IMR-90 (cell line): ENCODE measurements at regions not wholly inside any gene's neighbourhood (a gene's known extent, or its start where the extent isn't known, plus 50 kb on each side); places are given as distances from the start of the nearest gene placed in this dataset.
"Not testable (repeated sequence)": the region's sequence is repeated elsewhere in the genome, so short reads cannot be mapped to it uniquely, and the experiment has no call there.

Source experiments
- ATAC-seq: fragments of 200-7000 bp; cut with Tn5 transposase; 2 replicates; pipeline ENCODE4 v1.9.1; 2020; ENCODE audit warnings: low read depth, mild to moderate bottlenecking, moderate library complexity
- BruUV-seq: library from RNA; stranded (reverse); fragments of 400-500 nt; replicated peaks from 2 replicates; lab custom pipeline; 2021; lab: Mats Ljungman, UMichigan
- CTCF ChIA-PET: fragments of 300-600 bp; formaldehyde crosslinking; extraction: SDS; loops from one replicate; lab custom pipeline; 2021; ENCODE audit warnings: antibody characterized with exemption; lab: Yijun Ruan, JAX
- POLR2A ChIA-PET: fragments of 300-600 bp; sonication (Branson Sonifier 250); formaldehyde crosslinking; loops from one replicate; lab custom pipeline; 2022; ENCODE audit warnings: antibody characterized with exemption; ENCODE audit not compliant: unreplicated experiment; lab: Charles Lee
- DNase-seq: peaks from one replicate; pipeline ENCODE4 v3.0.0; 2013
- H2AFZ ChIP-seq: replicated peaks from 2 replicates; pipeline ENCODE3; 2013; ENCODE audit warnings: low read length, mild to moderate bottlenecking; ENCODE audit not compliant: poor library complexity
- H2AK5ac ChIP-seq: 2 replicates; pipeline ENCODE4 v1.6.1; 2013; ENCODE audit warnings: low read depth, low read length, inconsistent platforms
- H2AK9ac ChIP-seq: replicated peaks from 2 replicates; pipeline ENCODE3; 2013; ENCODE audit warnings: mild to moderate bottlenecking, low read depth, low read length, moderate library complexity; ENCODE audit not compliant: poor library complexity
- H2BK120ac ChIP-seq: 2 replicates; pipeline ENCODE4 v1.6.1; 2013; ENCODE audit warnings: low read depth, low read length, inconsistent platforms
- H2BK15ac ChIP-seq: 3 replicates; pipeline ENCODE4 v1.6.1; 2013; ENCODE audit warnings: low read depth, low read length, inconsistent platforms
- H2BK20ac ChIP-seq: 2 replicates; pipeline ENCODE4 v1.6.1; 2013; ENCODE audit warnings: low read depth, mild to moderate bottlenecking, inconsistent platforms, low read length, moderate library complexity
- H2BK5ac ChIP-seq: 2 replicates; pipeline ENCODE4 v1.6.1; 2013; ENCODE audit warnings: mild to moderate bottlenecking, low read depth, low read length, inconsistent platforms; ENCODE audit not compliant: poor library complexity, severe bottlenecking
- H3K14ac ChIP-seq: replicated peaks from 2 replicates; pipeline ENCODE4 v1.6.1; 2013; ENCODE audit warnings: low read depth, low read length, inconsistent platforms
- H3K18ac ChIP-seq: 2 replicates; pipeline ENCODE4 v1.6.1; 2013; ENCODE audit warnings: low read depth, low read length, control low read depth
- H3K23ac ChIP-seq: 2 replicates; pipeline ENCODE4 v1.6.1; 2013; ENCODE audit warnings: low read depth, low read length, inconsistent platforms
- H3K27ac ChIP-seq: 2 replicates; pipeline ENCODE4 v1.5.1; 2013; ENCODE audit warnings: mild to moderate bottlenecking, control low read depth, low read length; ENCODE audit not compliant: insufficient read depth
- H3K27me3 ChIP-seq: 2 replicates; pipeline ENCODE4 v1.6.1; 2013; ENCODE audit warnings: low read length; ENCODE audit not compliant: control insufficient read depth, insufficient read depth
- H3K36me3 ChIP-seq: 2 replicates; pipeline ENCODE4 v1.6.1; 2013; ENCODE audit warnings: low read length, mixed read lengths; ENCODE audit not compliant: control insufficient read depth, insufficient read depth
- H3K4ac ChIP-seq: 2 replicates; pipeline ENCODE4 v1.6.1; 2013; ENCODE audit warnings: low read depth, low read length, inconsistent platforms
- H3K4me1 ChIP-seq: 2 replicates; pipeline ENCODE4 v1.6.1; 2013; ENCODE audit warnings: low read length, mixed read lengths; ENCODE audit not compliant: control insufficient read depth, insufficient read depth
- H3K4me2 ChIP-seq: 2 replicates; pipeline ENCODE4 v1.6.1; 2013; ENCODE audit warnings: low read depth, mild to moderate bottlenecking, control low read depth, low read length, moderate library complexity
- H3K4me3 ChIP-seq: 2 replicates; pipeline ENCODE4 v1.5.1; 2013; ENCODE audit warnings: low read depth, mild to moderate bottlenecking, control low read depth, low read length, moderate library complexity; ENCODE audit not compliant: insufficient read depth
- H3K56ac ChIP-seq: 2 replicates; pipeline ENCODE4 v1.6.1; 2013; ENCODE audit warnings: low read length, inconsistent platforms; ENCODE audit not compliant: insufficient read depth; ENCODE audit errors: extremely low read depth
- H3K79me1 ChIP-seq, 2 experiments: 2 replicates each; pipeline ENCODE4 v1.6.1; 2013; ENCODE audit warnings: low read length in 2 of 2, inconsistent platforms in 1 of 2, low read depth in 1 of 2
- H3K9ac ChIP-seq: 2 replicates; pipeline ENCODE4 v1.6.1; 2013; ENCODE audit warnings: low read depth, low read length, control low read depth
- H3K9me1 ChIP-seq: 2 replicates; pipeline ENCODE4 v1.6.1; 2013; ENCODE audit warnings: low read length, inconsistent platforms; ENCODE audit not compliant: insufficient read depth
- H3K9me3 ChIP-seq: 2 replicates; pipeline ENCODE4 v1.6.1; 2013; ENCODE audit warnings: low read length; ENCODE audit not compliant: control insufficient read depth, insufficient read depth
- H4K20me1 ChIP-seq: 2 replicates; pipeline ENCODE4 v1.6.1; 2013; ENCODE audit warnings: low read length, inconsistent platforms; ENCODE audit not compliant: insufficient read depth
- H4K5ac ChIP-seq: 2 replicates; pipeline ENCODE4 v1.6.1; 2013; ENCODE audit warnings: mild to moderate bottlenecking, low read depth, low read length, control low read depth
- H4K8ac ChIP-seq, 2 experiments: 2 replicates each; pipeline ENCODE4 v1.6.1; 2013; ENCODE audit warnings: low read depth in 2 of 2, low read length in 2 of 2, control low read depth in 1 of 2, inconsistent platforms in 1 of 2
- H4K91ac ChIP-seq: 2 replicates; pipeline ENCODE4 v1.6.1; 2013; ENCODE audit warnings: low read depth, low read length, inconsistent platforms; ENCODE audit not compliant: insufficient read depth
- WGBS, 2 experiments: methylation state at CpG; one replicate each; pipeline versions ENCODE4 v1.1.5 to v1.1.7; 2013; ENCODE audit warnings: missing lambda C conversion rate in 2 of 2; ENCODE audit not compliant: insufficient read length in 1 of 2; ENCODE audit errors: extremely low coverage in 2 of 2; 5-methylcytosine and 5-hydroxymethylcytosine counted together
- dilution Hi-C: fragments of 300-500 bp; cut with HindIII; formaldehyde crosslinking; loops from one replicate; pipeline ENCODE4 v1.14.3; 2018; ENCODE audit warnings: low sequenced_read_pairs; ENCODE audit not compliant: unreplicated experiment
- in situ Hi-C: fragments of 300-500 bp; cut with MboI; formaldehyde crosslinking; loops from 3 replicates; pipeline ENCODE4 v1.14.3; 2019; ENCODE audit warnings: low sequenced_read_pairs, inconsistent platforms, mixed read lengths
- intact Hi-C: fragments of 100-400 bp; cut with micrococcal nuclease; formaldehyde crosslinking; loops from 2 replicates; pipeline ENCODE4 v1.10.0; 2022

GRCh38 chr4:4092159-4092558 lies 134.6 kb downstream of the OTOP1 start:
- H4K91ac ChIP-seq, H3K4me1 ChIP-seq, H3K4ac ChIP-seq, H3K9me3 ChIP-seq, H3K27ac ChIP-seq, in situ Hi-C loops, H2AFZ ChIP-seq, H2AK5ac ChIP-seq, intact Hi-C loops, H3K14ac ChIP-seq, DNase-seq, H3K4me3 ChIP-seq, BruUV-seq, dilution Hi-C loops, H3K36me3 ChIP-seq, H2BK120ac ChIP-seq, H3K27me3 ChIP-seq, H3K23ac ChIP-seq, H4K5ac ChIP-seq, H3K4me2 ChIP-seq, H3K56ac ChIP-seq, H3K18ac ChIP-seq, POLR2A ChIA-PET, H2BK20ac ChIP-seq, H3K9me1 ChIP-seq, H4K8ac ChIP-seq, H2BK5ac ChIP-seq, H2BK15ac ChIP-seq, CTCF ChIA-PET, H4K20me1 ChIP-seq, ATAC-seq, H3K79me1 ChIP-seq, H2AK9ac ChIP-seq, H3K9ac ChIP-seq: not testable (repeated sequence)
- WGBS, 2 experiments = 42% methylated on average over 3 of the region's 4 CpGs; no CpG with 5 or more reads in 1 of the 2 experiments

- H3K9ac ChIP-seq, CTCF ChIA-PET, H2AFZ ChIP-seq, H2AK9ac ChIP-seq, H3K79me1 ChIP-seq, dilution Hi-C loops, H3K4ac ChIP-seq, H3K27ac ChIP-seq, DNase-seq, BruUV-seq, H3K27me3 ChIP-seq, H2BK20ac ChIP-seq, H3K14ac ChIP-seq, H4K8ac ChIP-seq, H3K4me2 ChIP-seq, ATAC-seq, H3K4me1 ChIP-seq, intact Hi-C loops, H3K56ac ChIP-seq, H3K18ac ChIP-seq, H3K9me1 ChIP-seq, H2BK120ac ChIP-seq, H3K36me3 ChIP-seq, H2BK15ac ChIP-seq, H4K5ac ChIP-seq, H4K91ac ChIP-seq, H2BK5ac ChIP-seq, H3K23ac ChIP-seq, H3K4me3 ChIP-seq, POLR2A ChIA-PET, H2AK5ac ChIP-seq, H3K9me3 ChIP-seq, H4K20me1 ChIP-seq: not testable (repeated sequence)
- in situ Hi-C loops = loop anchor here (25.0 kb wide), 1 partner anchor 112 kb away; no protein-coding TSS in a partner anchor
- WGBS, 2 experiments = no CpG with 5 or more reads among the region's 4 CpGs
Measured at GRCh38 chr4:4099610-4100009, 127.1 kb downstream of the OTOP1 start.
